Osteocyte (in vitro differentiated cells): ENCODE measurements at regions not wholly inside any gene's neighbourhood (a gene's known extent, or its start where the extent isn't known, plus 50 kb on each side); places are given as distances from the start of the nearest gene placed in this dataset.

ENCODE experiments used
- DNase-seq: peaks from one replicate; pipeline ENCODE4 v3.0.0; 2021; ENCODE audit warnings: mixed read lengths; ENCODE audit not compliant: unreplicated experiment; ENCODE audit errors: extremely low spot score
- H3K27ac Mint-ChIP-seq: one replicate; pipeline ENCODE4 v1.8.0; 2021; ENCODE audit warnings: mild to moderate bottlenecking, mixed read lengths; ENCODE audit not compliant: unreplicated experiment
- H3K27me3 Mint-ChIP-seq: one replicate; pipeline ENCODE4 v1.8.0; 2021; ENCODE audit warnings: mixed read lengths; ENCODE audit not compliant: unreplicated experiment
- H3K36me3 Mint-ChIP-seq: one replicate; pipeline ENCODE4 v1.8.0; 2021; ENCODE audit warnings: mixed read lengths; ENCODE audit not compliant: unreplicated experiment
- H3K4me1 Mint-ChIP-seq: one replicate; pipeline ENCODE4 v1.8.0; 2021; ENCODE audit warnings: mixed read lengths; ENCODE audit not compliant: unreplicated experiment
- H3K4me3 Mint-ChIP-seq: one replicate; pipeline ENCODE4 v1.8.0; 2021; ENCODE audit warnings: mild to moderate bottlenecking, moderate library complexity, mixed read lengths; ENCODE audit not compliant: unreplicated experiment
- H3K9me3 Mint-ChIP-seq: one replicate; pipeline ENCODE4 v1.8.0; 2021; ENCODE audit warnings: mixed read lengths; ENCODE audit not compliant: unreplicated experiment
- CTCF ChIP-seq: fragments of 200-600 bp; sonication (generic); IDR thresholded peaks from 2 replicates; pipeline ENCODE4 v1.5.0; 2021; ENCODE audit warnings: antibody characterized with exemption, mild to moderate bottlenecking, moderate library complexity

- H3K36me3 Mint-ChIP-seq = no peaks in the 10 kb centered on the region
- H3K27ac Mint-ChIP-seq = no peak overlapping the region
- no peak overlapping the region for H3K4me3 Mint-ChIP-seq
- H3K27me3 Mint-ChIP-seq = no peaks in the 10 kb centered on the region
- no peak for TF ChIP-seq CTCF
- no peak for DNase-seq
- H3K9me3 Mint-ChIP-seq = peaks cover 4% of the 10 kb centered on the region
- H3K4me1 Mint-ChIP-seq = no peaks in the 10 kb centered on the region
Observed at GRCh38 chr3:74850381-74850780, 235.9 kb upstream of the CNTN3 start.

- Mint-ChIP-seq H3K9me3 (peaks cover 4% of the 10 kb centered on the region), H3K4me3 (no peak overlapping the region), H3K27ac (no peak overlapping the region), H3K36me3 (no peaks in the 10 kb centered on the region), H3K27me3 (no peaks in the 10 kb centered on the region), H3K4me1 (no peaks in the 10 kb centered on the region)
- no peak for DNase-seq
- TF ChIP-seq CTCF = no peak
Observed at GRCh38 chr3:74847093-74847492, 232.6 kb upstream of the CNTN3 start.

- H3K36me3 Mint-ChIP-seq = no peaks in the 10 kb centered on the region
- no peak for DNase-seq
- no peak for TF ChIP-seq CTCF
- H3K27ac Mint-ChIP-seq = no peak overlapping the region
- no peaks in the 10 kb centered on the region for H3K4me1 Mint-ChIP-seq
- no peak overlapping the region for H3K4me3 Mint-ChIP-seq
- H3K27me3 Mint-ChIP-seq = no peaks in the 10 kb centered on the region
- peaks cover 4% of the 10 kb centered on the region for H3K9me3 Mint-ChIP-seq
Observed at GRCh38 chr3:74845081-74845480, 230.6 kb upstream of the CNTN3 start.

GRCh38 chr3:74844428-74844827 is 230.0 kb upstream of the CNTN3 start:
- no peak overlapping the region for H3K4me3 Mint-ChIP-seq

GRCh38 chr3:74842649-74843048 is 228.2 kb upstream of the CNTN3 start:
- DNase-seq = no peak
- TF ChIP-seq CTCF = no peak
- H3K4me1 Mint-ChIP-seq = no peaks in the 10 kb centered on the region
- H3K27me3 Mint-ChIP-seq = no peaks in the 10 kb centered on the region
- H3K4me3 Mint-ChIP-seq = no peak overlapping the region
- peaks cover 4% of the 10 kb centered on the region for H3K9me3 Mint-ChIP-seq
- H3K36me3 Mint-ChIP-seq = no peaks in the 10 kb centered on the region
- H3K27ac Mint-ChIP-seq = no peak overlapping the region

More at GRCh38 chr3:74844428-74844827, 230.0 kb upstream of the CNTN3 start:
- H3K36me3 Mint-ChIP-seq = no peaks in the 10 kb centered on the region
- DNase-seq = no peak
- no peaks in the 10 kb centered on the region for H3K4me1 Mint-ChIP-seq
- no peak overlapping the region for H3K27ac Mint-ChIP-seq
- no peak for TF ChIP-seq CTCF
- H3K27me3 Mint-ChIP-seq = no peaks in the 10 kb centered on the region
- H3K9me3 Mint-ChIP-seq = peaks cover 4% of the 10 kb centered on the region
